Breast epithelium (tissue), 4 donors: ENCODE measurements at regions not wholly inside any gene's neighbourhood (a gene's known extent, or its start where the extent isn't known, plus 50 kb on each side); places are given as distances from the start of the nearest gene placed in this dataset.

Experiments used
- DNase-seq, 2 donors: peaks; one replicate each; pipeline ENCODE4 v3.0.0-alpha.2; 2019; ENCODE audit warnings: low spot score in 2 of 2
- H3K27ac ChIP-seq, 2 donors: fragments of 200-600 bp; sonication (generic) in 1 of 2; one replicate each; pipeline ENCODE4 v1.5.1; 2016 to 2019; ENCODE audit warnings: mild to moderate bottlenecking in 1 of 2
- H3K27me3 ChIP-seq, 2 donors: fragments of 200-600 bp; sonication (generic) in 1 of 2; one replicate each; pipeline versions ENCODE4 v1.5.1 to v1.6.0; 2017 to 2019; ENCODE audit warnings: control low read depth in 1 of 2, mild to moderate bottlenecking in 1 of 2
- H3K36me3 ChIP-seq: fragments of 200-600 bp; one replicate; pipeline ENCODE4 v1.5.1; 2019
- H3K4me1 ChIP-seq, 2 donors: fragments of 200-600 bp; sonication (generic); one replicate each; pipeline ENCODE4 v1.5.1; 2016 to 2019; ENCODE audit warnings: control low read depth in 1 of 2
- H3K4me3 ChIP-seq, 3 donors: fragments of 200-600 bp; sonication (generic); 1 replicate in 2 of 3; 2 replicates in 1 of 3; pipeline ENCODE4 v1.5.1; 2016 to 2019; ENCODE audit warnings: mild to moderate bottlenecking in 3 of 3, moderate library complexity in 2 of 3
- H3K9me3 ChIP-seq, 2 donors: fragments of 200-600 bp; sonication (generic) in 1 of 2; one replicate each; pipeline ENCODE4 v1.5.1; 2016 to 2019; ENCODE audit warnings: control low read depth in 1 of 2
- POLR2A ChIP-seq: fragments of 450-650 bp; IDR thresholded peaks from one replicate; pipeline ENCODE4 v1.6.1; 2016; ENCODE audit warnings: antibody characterized with exemption, mild to moderate bottlenecking, moderate library complexity
- POLR2AphosphoS5 ChIP-seq, 3 donors: sonication (generic); formaldehyde crosslinking; IDR thresholded peaks; one replicate each; pipeline ENCODE4 v1.6.1; 2017; ENCODE audit warnings: antibody characterized with exemption in 3 of 3
- intact Hi-C: fragments of 100-400 bp; cut with DNase I; formaldehyde crosslinking; loops from one replicate; pipeline ENCODE4 v1.15.1; 2023; ENCODE audit warnings: low total_unique reads
- TF ChIP-seq, protein P1 (sequence below), 3 donors: fragments of 450-650 bp; IDR thresholded peaks; one replicate each; pipeline ENCODE4 v1.5.1; 2016 to 2017; ENCODE audit warnings: antibody characterized with exemption in 3 of 3, mild to moderate bottlenecking in 3 of 3, moderate library complexity in 3 of 3

DNA sequence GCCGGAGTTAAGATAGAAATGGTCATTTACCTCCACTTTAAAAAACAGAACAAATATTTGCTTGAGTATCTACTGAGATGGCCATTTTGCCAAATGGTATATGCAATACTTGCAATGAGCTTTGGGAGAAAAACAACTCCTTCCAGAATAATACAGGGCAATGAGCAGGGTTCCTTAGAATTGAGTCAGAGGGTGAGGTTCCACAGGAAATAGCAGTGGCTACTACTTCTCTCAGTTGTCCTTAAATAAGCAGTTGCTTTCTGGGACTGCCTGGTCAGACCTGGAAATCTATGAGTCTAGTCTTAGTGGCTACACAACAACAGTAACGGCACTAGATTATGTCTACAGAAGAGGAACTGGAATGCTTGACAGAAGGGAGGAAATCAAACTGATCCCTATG lies 80.9 kb upstream of the CCDC85A start:
- H3K9me3 ChIP-seq, result no peaks in the 10 kb centered on the region
- no peak for TF ChIP-seq POLR2A
- TF ChIP-seq, protein P1, sequence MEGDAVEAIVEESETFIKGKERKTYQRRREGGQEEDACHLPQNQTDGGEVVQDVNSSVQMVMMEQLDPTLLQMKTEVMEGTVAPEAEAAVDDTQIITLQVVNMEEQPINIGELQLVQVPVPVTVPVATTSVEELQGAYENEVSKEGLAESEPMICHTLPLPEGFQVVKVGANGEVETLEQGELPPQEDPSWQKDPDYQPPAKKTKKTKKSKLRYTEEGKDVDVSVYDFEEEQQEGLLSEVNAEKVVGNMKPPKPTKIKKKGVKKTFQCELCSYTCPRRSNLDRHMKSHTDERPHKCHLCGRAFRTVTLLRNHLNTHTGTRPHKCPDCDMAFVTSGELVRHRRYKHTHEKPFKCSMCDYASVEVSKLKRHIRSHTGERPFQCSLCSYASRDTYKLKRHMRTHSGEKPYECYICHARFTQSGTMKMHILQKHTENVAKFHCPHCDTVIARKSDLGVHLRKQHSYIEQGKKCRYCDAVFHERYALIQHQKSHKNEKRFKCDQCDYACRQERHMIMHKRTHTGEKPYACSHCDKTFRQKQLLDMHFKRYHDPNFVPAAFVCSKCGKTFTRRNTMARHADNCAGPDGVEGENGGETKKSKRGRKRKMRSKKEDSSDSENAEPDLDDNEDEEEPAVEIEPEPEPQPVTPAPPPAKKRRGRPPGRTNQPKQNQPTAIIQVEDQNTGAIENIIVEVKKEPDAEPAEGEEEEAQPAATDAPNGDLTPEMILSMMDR (IDR thresholded peaks at IDR 0.05), result no peak
- TF ChIP-seq POLR2AphosphoS5 (IDR thresholded peaks at IDR 0.05), result no peak
- no peak for DNase-seq
- H3K36me3 ChIP-seq, result no peaks in the 10 kb centered on the region
- H3K4me3 ChIP-seq, result no peak overlapping the region
- H3K27me3 ChIP-seq, result no peaks in the 10 kb centered on the region
- H3K4me1 ChIP-seq, result no peaks in the 10 kb centered on the region
- H3K27ac ChIP-seq, result no peak overlapping the region
- intact Hi-C loops, result no loop called here

DNA sequence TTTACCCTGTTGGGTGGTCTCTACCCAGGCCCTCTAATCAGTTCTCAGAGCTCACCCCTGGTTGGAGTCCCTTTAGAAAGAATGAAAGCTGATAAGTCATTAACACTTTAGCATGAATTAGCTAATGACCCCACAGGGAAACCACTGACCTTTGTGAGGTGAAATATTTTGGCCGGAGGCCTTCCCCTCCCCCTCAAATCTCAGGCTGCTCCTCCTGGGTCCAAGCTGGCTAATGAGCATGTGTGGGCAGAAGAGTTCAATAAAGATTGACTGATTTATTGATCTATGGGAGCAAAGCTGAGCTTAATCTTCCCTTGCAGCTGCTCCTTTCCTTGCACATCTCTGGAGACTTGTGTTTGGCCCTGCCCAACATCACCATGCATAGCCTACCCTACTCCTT lies 78.8 kb upstream of the CCDC85A start:
- no peak for DNase-seq
- Histone ChIP-seq H3K36me3 (no peaks in the 10 kb centered on the region), H3K9me3 (no peaks in the 10 kb centered on the region), H3K27me3 (no peaks in the 10 kb centered on the region), H3K27ac (no peak overlapping the region), H3K4me1 (no peaks in the 10 kb centered on the region), H3K4me3 (no peak overlapping the region)
- intact Hi-C loops, result no loop called here
- TF ChIP-seq POLR2AphosphoS5 (IDR thresholded peaks at IDR 0.05), result no peak
- TF ChIP-seq, protein P1 (IDR thresholded peaks at IDR 0.05), result no peak
- no peak for TF ChIP-seq POLR2A

DNA sequence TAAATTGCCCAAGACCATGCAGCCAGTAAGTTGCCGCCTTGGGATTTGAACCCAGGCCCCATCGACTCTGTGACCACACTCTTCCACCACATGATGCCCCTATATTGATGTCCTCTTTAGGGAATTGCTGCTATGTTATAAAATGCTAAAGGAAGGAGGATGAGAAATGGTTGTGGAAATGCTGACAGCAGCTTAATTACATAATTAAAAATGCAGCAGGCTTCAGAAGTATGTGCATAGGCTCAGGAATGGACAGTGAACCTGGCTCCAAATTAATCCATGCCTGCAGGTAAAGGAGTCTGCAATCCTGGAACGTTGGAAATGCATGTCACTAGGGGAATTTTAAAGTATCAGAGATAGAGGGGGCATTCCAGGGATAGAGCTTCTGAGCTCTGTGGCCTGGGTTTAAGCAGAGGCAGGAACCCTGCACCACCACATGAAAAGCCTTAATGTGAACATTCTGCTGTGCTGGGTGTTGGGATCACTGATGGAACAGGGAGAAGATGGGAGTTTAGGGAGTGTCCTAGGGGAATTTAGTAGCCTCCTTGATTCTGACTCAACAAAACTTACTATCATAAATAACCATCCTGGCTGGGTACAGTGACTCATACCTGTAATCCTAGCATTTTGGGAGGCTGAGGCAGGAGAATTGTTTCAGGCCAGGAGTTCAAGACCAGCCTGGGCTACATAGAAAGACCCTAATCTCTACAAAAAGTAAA lies 76.1 kb upstream of the CCDC85A start:
- Histone ChIP-seq H3K27me3 (no peaks in the 10 kb centered on the region), H3K4me3 (no peak overlapping the region), H3K4me1 (no peaks in the 10 kb centered on the region), H3K9me3 (no peaks in the 10 kb centered on the region), H3K36me3 (no peaks in the 10 kb centered on the region), H3K27ac (no peak overlapping the region)
- TF ChIP-seq POLR2AphosphoS5 (IDR thresholded peaks at IDR 0.05), result no peak
- intact Hi-C loops, result no loop called here
- no peak for DNase-seq

DNA sequence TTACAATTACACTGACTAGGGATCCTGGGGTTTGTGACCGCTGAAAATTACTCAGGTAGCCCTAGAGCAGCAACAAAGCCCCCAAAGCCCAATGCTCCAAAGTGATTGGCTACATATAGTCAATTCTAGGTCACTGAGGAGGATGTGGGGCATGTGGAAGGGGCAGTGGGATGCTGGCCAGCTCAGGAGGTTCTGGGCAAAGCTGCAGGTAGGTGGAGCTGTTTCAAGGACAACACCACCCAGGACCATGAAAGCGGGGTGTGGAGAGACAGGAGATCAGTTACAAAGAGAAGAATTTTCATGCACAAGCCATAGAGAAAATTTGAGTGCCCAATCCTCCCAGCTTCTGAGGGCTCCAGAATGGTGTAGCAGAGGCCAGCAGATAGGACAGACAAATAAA lies 75.0 kb upstream of the CCDC85A start:
- no peaks in the 10 kb centered on the region for H3K36me3 ChIP-seq
- H3K4me1 ChIP-seq, result no peaks in the 10 kb centered on the region
- no peak for DNase-seq
- TF ChIP-seq POLR2AphosphoS5 (IDR thresholded peaks at IDR 0.05) (no peak), POLR2A (no peak)
- TF ChIP-seq, protein P1 (IDR thresholded peaks at IDR 0.05), result no peak
- intact Hi-C loops, result no loop called here
- H3K27me3 ChIP-seq, result no peaks in the 10 kb centered on the region
- no peaks in the 10 kb centered on the region for H3K9me3 ChIP-seq
- H3K4me3 ChIP-seq, result no peak overlapping the region
- H3K27ac ChIP-seq, result no peak overlapping the region

DNA sequence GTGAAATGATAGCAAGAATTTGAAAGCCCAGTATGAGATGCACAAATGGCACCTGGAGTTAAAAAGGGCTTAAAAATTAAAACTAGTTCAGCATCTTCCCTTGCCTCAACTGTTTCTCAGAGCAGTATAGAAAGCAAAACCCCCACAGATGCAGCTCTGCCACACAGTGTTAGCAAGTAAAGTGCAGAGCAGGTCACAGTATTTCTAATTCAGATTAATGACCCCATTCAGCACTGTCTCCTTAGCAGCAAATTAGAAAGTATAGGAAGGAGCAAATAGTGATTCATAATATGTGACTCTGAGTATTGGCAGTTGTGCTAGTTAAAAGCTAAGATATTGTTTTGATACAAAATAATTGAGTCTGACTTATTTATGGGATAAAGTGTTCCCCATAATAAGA lies 73.8 kb upstream of the CCDC85A start:
- H3K9me3 ChIP-seq, result no peaks in the 10 kb centered on the region
- no peak for DNase-seq
- no peaks in the 10 kb centered on the region for H3K4me1 ChIP-seq
- TF ChIP-seq, protein P1 (IDR thresholded peaks at IDR 0.05), result no peak
- TF ChIP-seq POLR2AphosphoS5 (IDR thresholded peaks at IDR 0.05) (no peak), POLR2A (no peak)
- H3K27me3 ChIP-seq, result no peaks in the 10 kb centered on the region
- H3K4me3 ChIP-seq, result no peak overlapping the region
- no peak overlapping the region for H3K27ac ChIP-seq
- intact Hi-C loops, result no loop called here
- H3K36me3 ChIP-seq, result no peaks in the 10 kb centered on the region
